Muscle of arm (tissue), 1 donor: ENCODE measurements at regions not wholly inside any gene's neighbourhood (a gene's known extent, or its start where the extent isn't known, plus 50 kb on each side); places are given as distances from the start of the nearest gene placed in this dataset.

Experiments used
- DNase-seq: peaks from one replicate; pipeline ENCODE4 v3.0.0-alpha.2; 2013

- no peak for DNase-seq
Measured at GRCh38 chr10:78756604-78757343, 312.0 kb upstream of the ZMIZ1 start.

DNA sequence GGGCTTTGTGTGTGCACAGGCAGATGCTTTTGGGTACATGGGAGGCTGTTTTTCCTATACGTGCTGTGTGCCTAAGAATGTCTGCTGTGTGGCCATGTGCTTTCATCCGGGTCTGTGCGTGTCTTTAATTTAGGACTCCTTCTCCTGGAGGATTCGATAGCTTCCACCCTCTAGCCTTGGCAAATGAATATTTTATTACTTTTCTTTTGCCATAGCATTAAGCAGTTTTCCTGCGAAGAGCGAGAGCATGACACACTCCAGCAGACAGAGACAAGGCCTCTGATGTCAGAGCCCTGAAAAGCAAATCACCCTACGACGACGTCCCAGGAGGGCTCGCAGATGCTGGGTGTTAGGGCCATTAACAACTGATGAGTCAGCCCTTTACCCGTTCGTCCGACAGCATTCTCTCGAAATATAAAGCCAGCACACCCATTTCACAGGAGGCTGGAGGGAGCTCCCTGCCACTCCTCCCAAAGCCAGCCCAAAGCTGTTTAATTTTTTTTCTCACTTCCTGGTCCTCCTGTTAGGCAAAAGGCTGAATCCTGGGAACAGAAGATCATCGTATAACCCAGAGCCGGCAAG is 311.3 kb upstream of the ZMIZ1 start:
- DNase-seq: no peak

DNA sequence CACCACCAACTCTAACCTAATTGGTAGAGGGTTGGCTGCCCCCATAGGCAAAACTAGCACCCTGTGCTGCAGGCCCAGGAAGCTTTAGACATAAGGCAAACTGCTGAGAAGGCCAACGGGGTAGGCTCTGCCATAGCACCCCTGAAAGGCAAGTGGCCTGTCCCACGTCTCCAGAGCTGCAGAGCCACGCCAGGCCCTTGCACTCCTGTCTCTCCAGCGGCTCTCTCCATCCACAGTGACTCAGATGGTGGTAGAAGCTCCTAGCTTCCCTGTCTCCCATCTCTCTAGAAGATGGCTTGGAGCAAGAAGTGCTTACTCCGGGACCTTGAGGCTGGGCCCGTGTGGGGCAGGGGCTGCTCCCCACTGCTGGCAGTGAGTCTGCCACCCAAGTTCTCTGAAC is 310.6 kb upstream of the ZMIZ1 start:
- DNase-seq: no peak

DNA sequence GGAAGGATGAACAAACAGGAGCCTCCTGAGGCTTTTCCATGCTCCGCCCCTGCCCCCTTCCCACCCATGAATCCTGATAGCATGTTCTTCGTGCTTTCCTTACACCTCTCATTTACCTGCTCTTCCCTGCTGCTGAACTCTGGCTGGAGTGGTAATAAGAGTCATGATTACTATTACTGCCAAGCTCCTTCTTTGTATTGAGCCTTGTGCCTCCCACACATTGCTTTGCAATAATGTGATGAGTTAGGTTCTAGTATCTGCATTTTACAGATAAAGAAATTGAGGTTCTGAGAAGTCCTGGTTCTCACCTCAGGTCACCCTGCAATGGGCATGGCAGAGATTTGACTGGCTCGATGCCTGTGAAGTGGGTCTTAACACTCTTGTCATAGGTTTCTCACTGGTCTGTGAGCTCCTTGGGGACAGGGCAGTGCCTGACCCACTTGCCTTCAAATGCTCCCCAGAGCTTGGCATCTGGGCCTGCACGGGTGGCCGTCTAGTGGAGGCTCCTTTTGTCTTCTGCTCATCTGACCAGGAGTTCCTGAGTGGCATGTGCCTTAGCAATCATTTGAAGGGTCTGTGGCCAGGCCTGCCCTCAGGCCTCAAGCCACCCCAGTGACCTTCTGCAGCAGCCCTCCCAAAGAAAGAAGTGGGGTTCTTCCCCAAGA is 309.2 kb upstream of the ZMIZ1 start:
- no peak for DNase-seq

GRCh38 chr10:78760463-78761310 is 308.1 kb upstream of the ZMIZ1 start:
- DNase-seq: no peak

DNA sequence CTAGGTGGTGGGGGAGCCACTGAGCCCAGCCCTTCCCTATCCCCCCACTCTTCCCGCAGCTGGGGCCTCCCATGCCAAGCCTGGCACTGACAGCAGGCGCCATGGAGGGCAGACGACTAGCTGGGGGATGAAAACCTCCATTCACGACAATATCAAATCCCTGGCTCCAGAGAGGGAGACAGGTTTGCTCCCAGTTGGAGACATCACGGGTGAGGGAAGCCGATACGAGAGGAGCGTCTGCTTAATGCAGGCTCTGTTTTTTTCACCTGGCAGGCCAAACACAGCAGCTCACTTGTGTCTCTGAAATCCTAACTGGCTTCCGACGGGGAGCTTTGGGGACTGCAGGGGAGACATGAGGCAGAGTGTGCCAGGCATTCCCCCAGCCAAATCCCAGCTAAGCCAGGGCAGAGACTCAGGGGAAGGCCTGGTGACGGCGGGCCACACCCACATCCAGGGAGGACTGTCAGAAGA is 307.4 kb upstream of the ZMIZ1 start:
- no peak for DNase-seq

DNA sequence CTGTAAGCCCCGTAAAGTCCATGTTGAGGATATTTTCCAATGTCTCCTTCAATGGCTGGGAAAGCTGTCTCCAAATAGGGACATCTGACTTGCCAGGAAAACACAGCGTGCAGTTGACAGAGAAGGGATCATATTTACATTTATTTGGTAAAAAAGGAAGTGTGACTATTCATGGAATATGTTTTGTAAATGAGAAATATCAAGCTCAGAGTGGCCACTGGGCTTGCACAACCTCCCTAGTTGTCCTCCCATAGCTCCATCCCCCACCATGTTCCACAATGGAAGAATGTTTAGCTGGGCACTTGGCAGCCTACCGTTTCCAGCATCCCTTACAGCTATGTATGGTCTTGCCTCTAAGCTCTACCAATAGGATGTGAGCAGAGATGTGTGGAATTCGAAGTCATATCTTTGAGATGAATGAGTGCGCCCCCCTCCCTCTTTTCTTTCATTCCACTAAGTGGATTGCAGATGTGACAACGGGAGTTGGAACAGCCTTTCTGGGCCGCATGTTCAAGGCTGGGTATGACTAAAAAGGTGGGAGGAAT is 306.6 kb upstream of the ZMIZ1 start:
- DNase-seq: no peak

DNA sequence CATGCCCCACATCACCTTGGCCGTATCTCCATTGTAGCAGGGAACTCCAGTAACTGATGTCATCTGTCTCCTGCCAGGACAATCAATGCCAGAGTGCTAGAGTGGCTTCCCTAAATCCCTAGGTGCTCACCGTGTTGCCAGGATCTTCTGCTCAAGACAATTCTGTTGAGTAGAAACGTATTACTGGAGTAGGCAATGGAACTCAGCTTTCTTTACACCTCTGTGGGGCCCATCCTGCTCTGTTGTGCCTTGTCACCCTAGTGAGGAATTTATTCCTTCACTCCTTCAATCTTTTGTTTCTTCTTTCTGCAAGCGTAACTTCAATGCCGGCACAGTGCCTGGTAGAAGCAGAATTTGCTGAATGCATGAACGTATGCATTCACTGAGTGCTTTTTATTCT is 305.5 kb upstream of the ZMIZ1 start:
- no peak for DNase-seq

DNA sequence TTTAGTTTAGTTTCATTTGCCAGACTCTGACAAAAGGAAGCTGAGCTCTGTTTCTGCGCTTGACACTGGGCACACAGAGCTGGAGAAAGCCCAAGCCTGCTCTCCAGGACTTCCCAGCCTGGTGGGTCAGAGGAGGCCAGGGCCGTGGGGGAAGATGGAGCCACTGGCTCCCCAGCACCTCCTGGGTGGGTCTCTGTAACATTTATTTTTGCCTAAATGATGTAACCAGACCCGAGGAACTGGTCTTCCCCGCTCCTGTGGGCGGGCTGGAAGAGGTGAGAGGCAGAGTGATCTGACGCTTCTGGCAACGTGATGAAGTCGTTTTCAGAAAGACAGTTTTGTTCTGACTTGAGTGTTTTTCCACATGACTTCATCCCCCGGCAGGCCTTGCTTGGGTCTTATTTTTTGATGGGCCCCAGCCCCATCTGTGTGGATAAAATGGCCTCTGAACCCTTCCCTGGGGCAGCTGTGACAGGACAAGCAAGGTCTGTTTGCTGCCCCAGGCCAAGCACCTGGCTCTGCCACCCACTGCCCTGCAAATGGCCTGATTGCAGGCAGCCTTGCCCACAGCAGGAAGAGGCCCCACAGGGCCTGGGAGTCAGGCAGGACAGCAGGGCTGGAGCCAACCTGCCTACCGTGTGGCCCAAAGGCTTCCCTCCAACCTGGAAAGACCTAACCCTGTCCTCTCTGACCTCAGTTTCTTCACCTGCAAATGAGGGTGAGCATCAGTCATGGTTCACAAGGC is 304.9 kb upstream of the ZMIZ1 start:
- DNase-seq: peak; percentile 73

- DNase-seq: no peak
Measured at GRCh38 chr10:78764436-78764835, 304.3 kb upstream of the ZMIZ1 start.

DNA sequence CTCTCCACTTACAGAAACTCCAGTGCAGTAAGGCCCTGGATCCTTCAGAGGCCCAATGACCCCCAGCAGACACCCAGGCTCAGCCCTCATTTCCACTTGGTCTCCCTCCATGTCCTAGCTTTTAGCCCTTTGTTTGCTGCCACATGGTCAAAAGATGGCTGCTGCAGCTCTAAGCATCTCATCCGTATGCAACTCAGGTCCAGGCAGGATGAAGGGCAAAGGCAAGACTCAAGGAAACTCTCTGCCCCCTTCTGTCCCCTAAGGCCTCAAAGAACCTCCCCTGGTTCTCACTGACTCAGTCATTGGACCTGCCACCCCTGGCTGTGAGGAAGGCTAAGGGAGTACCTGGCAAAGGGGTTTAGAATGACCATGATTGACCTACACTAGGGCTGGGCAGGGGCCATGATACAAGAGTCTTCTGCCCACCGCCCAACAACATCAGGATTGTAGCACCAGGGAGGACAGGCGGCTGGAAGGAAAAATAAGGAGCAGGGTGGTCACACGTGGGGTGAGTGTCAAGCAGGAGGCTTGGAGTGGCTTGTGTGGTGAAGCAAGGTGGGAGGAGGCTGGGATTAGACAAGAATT is 303.8 kb upstream of the ZMIZ1 start:
- DNase-seq: no peak

- DNase-seq: no peak
Measured at GRCh38 chr10:78765726-78766335, 302.9 kb upstream of the ZMIZ1 start.

DNA sequence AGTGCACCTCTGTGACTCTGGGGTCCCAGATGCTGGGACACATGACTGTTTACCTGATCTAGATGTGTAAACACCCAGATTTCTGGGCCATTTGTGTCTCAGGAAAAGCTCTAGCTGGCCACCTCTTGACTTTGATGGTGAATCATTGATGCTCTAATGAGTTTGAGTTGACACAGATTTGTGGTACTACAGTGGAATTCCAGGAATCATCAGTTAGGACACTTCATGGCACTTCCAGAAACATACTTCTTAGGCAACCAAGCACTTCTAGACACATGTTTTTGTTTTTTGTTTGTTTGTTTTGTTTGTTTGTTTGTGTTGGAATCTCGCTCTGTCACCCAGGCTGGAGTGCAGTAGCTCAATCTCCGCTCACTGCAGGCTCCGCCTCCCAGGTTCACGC is 302.2 kb upstream of the ZMIZ1 start:
- no peak for DNase-seq

DNA sequence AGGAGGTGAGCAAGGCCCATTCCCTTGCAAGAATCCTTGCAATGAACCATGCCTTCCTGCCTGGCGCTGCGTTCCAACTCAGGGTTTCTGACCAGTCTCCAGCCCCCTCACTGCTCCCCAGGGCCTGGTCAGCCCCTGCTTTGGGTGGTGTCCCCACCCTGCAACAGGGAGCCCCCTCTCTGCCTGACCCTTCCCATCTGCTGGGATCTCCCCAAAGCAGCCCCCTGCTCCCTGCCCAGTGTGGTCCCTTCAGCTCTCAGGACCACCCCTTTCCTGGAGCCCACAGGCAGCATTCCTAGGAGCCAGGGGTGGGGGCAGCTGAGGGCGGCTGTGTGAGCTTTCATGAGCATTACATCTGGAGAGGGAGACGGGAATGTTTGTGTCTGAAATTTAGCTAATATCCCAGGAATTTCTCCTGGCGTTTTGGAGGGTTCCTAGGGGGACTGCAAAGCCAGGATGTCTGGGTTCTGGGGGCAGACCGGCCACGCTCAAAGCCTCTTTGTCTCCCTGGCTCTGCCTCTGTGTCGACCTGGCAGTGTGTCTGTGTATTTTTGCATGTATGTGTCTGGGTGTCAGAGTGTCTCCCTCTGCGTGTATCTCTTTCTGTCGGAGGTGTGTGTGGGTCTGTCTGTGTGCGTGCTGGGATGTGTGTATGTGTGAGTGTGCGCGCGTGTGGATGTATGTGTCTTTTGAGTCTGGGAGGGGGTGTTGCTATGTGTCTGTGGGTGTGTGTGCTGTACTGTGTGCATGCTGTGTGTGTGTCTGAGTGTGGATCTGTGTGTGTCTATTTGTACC is 300.5 kb upstream of the ZMIZ1 start:
- DNase-seq: peak; percentile 36

GRCh38 chr10:78768876-78769275 is 299.9 kb upstream of the ZMIZ1 start:
- DNase-seq: no peak

- no peak for DNase-seq
Measured at GRCh38 chr10:78769526-78769925, 299.2 kb upstream of the ZMIZ1 start.

DNA sequence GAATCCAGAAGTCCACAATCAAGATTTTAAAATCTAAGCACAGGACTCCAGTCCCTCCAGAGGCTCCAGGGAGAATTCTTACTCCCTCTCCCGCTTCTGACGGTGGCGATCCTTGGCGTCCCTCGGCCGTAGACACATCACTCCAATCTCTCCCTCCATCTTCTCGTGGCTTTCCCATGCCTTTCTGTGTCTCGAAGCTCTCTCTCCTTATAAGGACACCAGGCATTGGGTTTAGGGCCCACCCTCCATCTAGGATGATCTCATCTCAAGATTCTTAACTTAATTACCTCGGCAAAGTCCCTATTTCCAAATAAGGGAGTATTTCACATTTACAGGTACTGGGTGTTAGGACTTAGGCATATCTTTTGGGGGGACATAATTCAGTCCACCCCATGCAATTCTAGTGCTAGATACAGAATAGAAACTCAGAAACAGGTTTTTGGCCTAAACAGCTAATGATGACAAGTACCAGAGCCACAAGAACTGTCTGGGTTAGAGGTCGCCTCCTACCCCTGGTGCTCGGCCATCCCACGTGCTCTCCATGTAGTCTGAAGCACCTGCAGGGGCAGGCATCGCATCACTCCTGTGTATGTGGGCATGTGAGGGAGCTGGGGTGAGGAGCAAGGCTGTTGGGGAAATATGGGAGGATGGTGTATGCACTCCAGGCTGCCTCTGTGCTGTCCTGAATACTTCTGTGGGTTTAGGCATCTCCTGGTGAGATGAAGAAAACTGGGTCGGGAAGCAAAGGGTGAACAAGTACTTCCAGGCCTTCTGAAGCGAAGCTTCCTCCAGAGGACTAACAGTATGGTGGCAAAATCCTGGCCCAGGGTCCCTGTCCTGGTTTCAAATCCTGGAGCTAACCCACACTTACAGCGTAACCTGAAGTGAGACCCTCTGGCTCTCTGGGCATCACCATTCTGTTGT is 298.3 kb upstream of the ZMIZ1 start:
- no peak for DNase-seq

DNA sequence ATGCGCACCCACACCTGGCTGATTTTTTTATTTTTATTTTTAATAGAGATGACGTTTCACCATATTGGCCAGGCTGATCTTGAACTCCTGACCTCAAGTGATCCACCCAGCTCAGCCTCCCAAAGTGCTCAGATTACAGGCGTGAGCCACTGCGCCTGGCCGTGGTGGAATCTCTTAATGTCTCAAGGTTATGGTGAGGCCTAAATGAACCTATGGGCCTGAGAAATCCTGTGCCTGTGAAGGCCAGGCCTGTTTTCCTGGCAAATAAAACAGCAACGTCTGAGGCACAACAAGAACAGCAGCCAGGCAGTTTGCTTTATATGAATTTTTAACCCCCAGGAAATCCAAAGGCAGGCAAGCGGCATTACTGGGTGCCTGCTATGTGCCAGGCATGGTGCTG is 297.5 kb upstream of the ZMIZ1 start:
- no peak for DNase-seq
